Smooth muscle cell (in vitro differentiated cells): ENCODE measurements at regions not wholly inside any gene's neighbourhood (a gene's known extent, or its start where the extent isn't known, plus 50 kb on each side); places are given as distances from the start of the nearest gene placed in this dataset.

ENCODE experiments used
- DNase-seq: peaks from one replicate; lab custom pipeline; 2025; ENCODE audit not compliant: unreplicated experiment; lab: John Stamatoyannopoulos, UW
- H2AFZ ChIP-seq: fragments of 200-600 bp; sonication (generic); 2 replicates; pipeline ENCODE4 v1.6.0; 2016; ENCODE audit warnings: antibody characterized with exemption, low read depth, mild to moderate bottlenecking
- H3F3A ChIP-seq: fragments of 200-600 bp; sonication (generic); 2 replicates; pipeline ENCODE4 v1.6.0; 2017; ENCODE audit warnings: antibody characterized with exemption, low read depth
- H3K27ac ChIP-seq: fragments of 200-600 bp; sonication (generic); 2 replicates; pipeline ENCODE4 v1.5.1; 2016; ENCODE audit warnings: low read depth, mild to moderate bottlenecking
- H3K27me3 ChIP-seq: fragments of 200-600 bp; sonication (generic); 2 replicates; pipeline ENCODE4 v1.6.1; 2016; ENCODE audit warnings: low read depth, mild to moderate bottlenecking
- H3K36me3 ChIP-seq: fragments of 200-600 bp; sonication (generic); 2 replicates; pipeline ENCODE4 v1.5.1; 2016; ENCODE audit warnings: low read depth
- H3K4me1 ChIP-seq: fragments of 200-600 bp; sonication (generic); 2 replicates; pipeline ENCODE4 v1.5.1; 2016; ENCODE audit warnings: low read depth
- H3K4me2 ChIP-seq: fragments of 200-600 bp; sonication (generic); 2 replicates; pipeline ENCODE4 v1.6.0; 2016; ENCODE audit warnings: mild to moderate bottlenecking
- H3K4me3 ChIP-seq: fragments of 200-600 bp; sonication (generic); 2 replicates; pipeline ENCODE4 v1.5.1; 2016; ENCODE audit warnings: mild to moderate bottlenecking
- H3K79me2 ChIP-seq: fragments of 200-600 bp; sonication (generic); 2 replicates; pipeline ENCODE4 v1.6.0; 2016; ENCODE audit warnings: low read depth, mild to moderate bottlenecking
- H3K9ac ChIP-seq: fragments of 200-600 bp; sonication (generic); 2 replicates; pipeline ENCODE4 v1.6.0; 2016; ENCODE audit warnings: low read depth
- H3K9me3 ChIP-seq: fragments of 200-600 bp; sonication (generic); replicated peaks from 2 replicates; pipeline ENCODE4 v1.5.1; 2016; ENCODE audit warnings: low read depth
- H4K20me1 ChIP-seq: fragments of 200-600 bp; sonication (generic); 2 replicates; pipeline ENCODE4 v1.6.0; 2016; ENCODE audit warnings: low read depth
- CTCF ChIP-seq: fragments of 200-600 bp; sonication (generic); IDR thresholded peaks from 2 replicates; pipeline ENCODE4 v1.5.1; 2017; ENCODE audit warnings: borderline replicate concordance, mild to moderate bottlenecking, antibody characterized with exemption; ENCODE audit not compliant: insufficient read depth, poor library complexity, severe bottlenecking
- WGBS: methylation state at CpG from one replicate; pipeline ENCODE4 v1.1.7; 2016; ENCODE audit warnings: low lambda C conversion rate; 5-methylcytosine and 5-hydroxymethylcytosine counted together

GRCh38 chr3:18837137-18837755 lies 311.1 kb upstream of the KCNH8 start:
- Histone ChIP-seq H4K20me1 (no peaks in the 10 kb centered on the region), H3F3A (no peaks in the 10 kb centered on the region), H3K4me3 (no peak overlapping the region), H2AFZ (no peak overlapping the region), H3K79me2 (no peaks in the 10 kb centered on the region), H3K4me1 (no peaks in the 10 kb centered on the region), H3K27ac (no peak overlapping the region), H3K9ac (no peak overlapping the region), H3K9me3 (no peaks in the 10 kb centered on the region), H3K4me2 (no peak overlapping the region), H3K27me3 (no peaks in the 10 kb centered on the region), H3K36me3 (no peaks in the 10 kb centered on the region)
- WGBS: 77% methylated on average over 3 of the region's 3 CpGs
- no peak for DNase-seq
- no peak for TF ChIP-seq CTCF

GRCh38 chr3:18835021-18835420 lies 313.3 kb upstream of the KCNH8 start:
- no peaks in the 10 kb centered on the region for H3K79me2 ChIP-seq
- 93% methylated on average over 4 of the region's 4 CpGs for WGBS
- no peaks in the 10 kb centered on the region for H4K20me1 ChIP-seq
- H3K4me1 ChIP-seq: no peaks in the 10 kb centered on the region
- H3F3A ChIP-seq: no peaks in the 10 kb centered on the region
- H3K27ac ChIP-seq: no peak overlapping the region
- H3K4me3 ChIP-seq: no peak overlapping the region
- no peak for TF ChIP-seq CTCF
- no peaks in the 10 kb centered on the region for H3K36me3 ChIP-seq
- H3K9ac ChIP-seq: no peak overlapping the region
- H3K4me2 ChIP-seq: no peak overlapping the region
- no peak for DNase-seq
- H3K27me3 ChIP-seq: no peaks in the 10 kb centered on the region
- no peaks in the 10 kb centered on the region for H3K9me3 ChIP-seq
- no peak overlapping the region for H2AFZ ChIP-seq

GRCh38 chr3:18830087-18830486 lies 318.2 kb upstream of the KCNH8 start:
- Histone ChIP-seq H2AFZ (no peak overlapping the region), H3K4me1 (no peaks in the 10 kb centered on the region), H3F3A (no peaks in the 10 kb centered on the region), H4K20me1 (no peaks in the 10 kb centered on the region), H3K36me3 (no peaks in the 10 kb centered on the region), H3K27me3 (no peaks in the 10 kb centered on the region), H3K4me2 (no peak overlapping the region), H3K9ac (no peak overlapping the region), H3K27ac (no peak overlapping the region), H3K79me2 (no peaks in the 10 kb centered on the region), H3K9me3 (no peaks in the 10 kb centered on the region), H3K4me3 (no peak overlapping the region)
- no peak for DNase-seq
- WGBS: 79% methylated on average over 5 of the region's 5 CpGs
- no peak for TF ChIP-seq CTCF

- H3K4me2 ChIP-seq: no peak overlapping the region
- no peak for DNase-seq
- 99% methylated on average over 2 of the region's 2 CpGs for whole genome bisulfite sequencing
These were observed 319.7 kb upstream of the KCNH8 start for GRCh38 chr3:18828637-18829036.

More at GRCh38 chr3:18828637-18829036, 319.7 kb upstream of the KCNH8 start:
- Histone ChIP-seq H4K20me1 (no peaks in the 10 kb centered on the region), H3F3A (no peaks in the 10 kb centered on the region), H3K27ac (no peak overlapping the region), H3K4me1 (no peaks in the 10 kb centered on the region), H2AFZ (no peak overlapping the region), H3K36me3 (no peaks in the 10 kb centered on the region), H3K79me2 (no peaks in the 10 kb centered on the region), H3K9me3 (no peaks in the 10 kb centered on the region), H3K4me3 (no peak overlapping the region), H3K9ac (no peak overlapping the region), H3K27me3 (no peaks in the 10 kb centered on the region)
- no peak for TF ChIP-seq CTCF
